Aorta (tissue), 5 donors: ENCODE measurements at regions not wholly inside any gene's neighbourhood (a gene's known extent, or its start where the extent isn't known, plus 50 kb on each side); places are given as distances from the start of the nearest gene placed in this dataset.
A peak's percentile ranks its signal among the peaks of the same experiment; 100 is the strongest.

Experiments used
- ATAC-seq: fragments of 200-7000 bp; cut with Tn5 transposase; one replicate; pipeline ENCODE4 v1.9.1; 2022; ENCODE audit warnings: moderate library complexity; ENCODE audit not compliant: low FRiP score
- DNase-seq, 2 donors: peaks; one replicate each; pipeline ENCODE4 v3.0.0-alpha.2; 2020
- H3K27ac ChIP-seq, 2 donors: one replicate each; pipeline ENCODE4 v1.5.1; 2013; ENCODE audit warnings: low read length in 2 of 2, mild to moderate bottlenecking in 2 of 2, moderate library complexity in 2 of 2, control low read depth in 1 of 2, inconsistent platforms in 1 of 2, low read depth in 1 of 2
- H3K27me3 ChIP-seq, 2 donors: one replicate each; pipeline ENCODE4 v1.6.1; 2013; ENCODE audit warnings: control low read depth in 1 of 2, low read length in 1 of 2, mild to moderate bottlenecking in 1 of 2, moderate library complexity in 1 of 2; ENCODE audit not compliant: insufficient read depth in 2 of 2, control insufficient read depth in 1 of 2
- H3K36me3 ChIP-seq, 2 donors: one replicate each; pipeline ENCODE4 v1.6.1; 2013; ENCODE audit warnings: control low read depth in 1 of 2, low read length in 1 of 2, mild to moderate bottlenecking in 1 of 2; ENCODE audit not compliant: insufficient read depth in 2 of 2, control insufficient read depth in 1 of 2
- H3K4me1 ChIP-seq, 2 donors: one replicate each; pipeline ENCODE4 v1.6.1; 2013; ENCODE audit warnings: low read length in 2 of 2, control low read depth in 1 of 2, mild to moderate bottlenecking in 1 of 2, moderate library complexity in 1 of 2; ENCODE audit not compliant: insufficient read depth in 2 of 2, control insufficient read depth in 1 of 2
- H3K4me3 ChIP-seq, 2 donors: one replicate each; pipeline ENCODE4 v1.5.1; 2013; ENCODE audit warnings: low read length in 2 of 2, control low read depth in 1 of 2, mild to moderate bottlenecking in 1 of 2
- H3K9me3 ChIP-seq: one replicate; pipeline ENCODE4 v1.6.1; 2013; ENCODE audit warnings: mild to moderate bottlenecking, low read length; ENCODE audit not compliant: control insufficient read depth
- WGBS, 2 donors: extraction: QIAGEN DNeasy Blood & Tissue Kit; methylation state at CpG; one replicate each; pipeline ENCODE4 v1.1.7; 2013; 5-methylcytosine and 5-hydroxymethylcytosine counted together
- intact Hi-C, 2 donors: fragments of 100-400 bp; cut with DNase I; formaldehyde crosslinking; loops; one replicate each; pipeline versions ENCODE4 v1.14.2 to v1.15.0; 2022
- donor health status: healthy with polysubstance abuse.
- donor health status: Bipolar disorder and iron deficiency.
- donor health status: DM: no; HTN: no; CAD: no.
- donor health status: DM: no; HTN: no; CAD: no.
- donor health status: DM: yes; HTN: yes; CAD: no.

DNA sequence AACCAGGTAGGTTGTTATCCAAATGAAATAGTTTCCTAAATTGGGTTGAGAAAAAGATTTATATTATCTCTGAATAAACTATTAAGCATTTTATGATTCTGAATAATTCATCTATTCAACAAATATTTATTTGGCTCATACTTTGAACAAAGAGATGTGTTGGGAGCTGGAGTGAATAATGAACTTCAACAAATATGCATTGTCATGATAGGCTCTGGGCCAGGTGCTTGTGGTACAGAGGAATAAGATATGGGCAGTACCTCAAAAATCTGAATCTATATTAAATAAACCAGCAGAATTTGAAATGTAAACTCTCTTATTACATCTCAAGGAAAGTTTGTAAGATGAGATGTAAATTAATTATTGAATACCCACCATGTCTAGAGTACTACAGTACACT lies 75.7 kb upstream of the DCLK2 start:
- DNase-seq, result no peak
- Histone ChIP-seq H3K9me3 (no peaks in the 10 kb centered on the region), H3K36me3 (no peaks in the 10 kb centered on the region), H3K4me1 (peaks cover 0 to 2% of the 10 kb centered on the region in 2 donors), H3K4me3 (no peak overlapping the region), H3K27me3 (no peaks in the 10 kb centered on the region), H3K27ac (no peak overlapping the region)
- no peak for ATAC-seq
- intact Hi-C loops, result loop anchor here in 1 of 2 donors (5.0 kb wide), 2 partner anchors 240 to 865 kb away; no protein-coding TSS in a partner anchor

- ATAC-seq (no peak), DNase-seq (no peak)
- no peaks in the 10 kb centered on the region for H3K27me3 ChIP-seq
- intact Hi-C loops, result loop anchor here (2.0 to 5.0 kb wide), 3 partner anchors 206 to 863 kb away; no protein-coding TSS in a partner anchor
- 0 to 1% methylated on average over 1 of the region's 1 CpG for WGBS, 2 donors
- H3K4me1 ChIP-seq, result peaks cover 0 to 3% of the 10 kb centered on the region in 2 donors
- H3K36me3 ChIP-seq, result no peaks in the 10 kb centered on the region
- no peak overlapping the region for H3K4me3 ChIP-seq
- H3K27ac ChIP-seq, result peak overlapping the region in 1 of 2 donors; percentile 76
- no peaks in the 10 kb centered on the region for H3K9me3 ChIP-seq
These were observed 73.8 kb upstream of the DCLK2 start for GRCh38 chr4:150004481-150004880.

DNA sequence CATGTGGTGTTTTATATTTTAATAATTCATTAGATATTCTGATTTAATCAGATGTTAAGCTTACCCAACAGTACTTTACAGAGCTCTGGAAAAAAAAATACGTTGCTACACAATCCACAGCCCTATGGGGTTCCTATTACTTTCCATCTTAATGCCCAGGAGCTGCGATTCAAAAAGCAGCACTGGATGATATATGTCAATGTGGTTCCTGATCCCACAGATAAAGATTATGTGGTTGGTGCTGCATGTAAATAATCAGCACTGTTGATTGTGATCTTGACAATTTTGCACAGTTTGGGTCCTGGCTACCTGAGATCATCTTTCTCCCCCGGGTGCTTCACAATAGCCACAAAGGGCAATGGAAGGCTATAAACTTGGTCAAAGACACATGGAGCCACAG lies 72.7 kb upstream of the DCLK2 start:
- 81 to 89% methylated on average over 3 of the region's 3 CpGs for WGBS, 2 donors

GRCh38 chr4:150006197-150006596 lies 72.0 kb upstream of the DCLK2 start:
- intact Hi-C loops, result loop anchor here in 1 of 2 donors (5.0 kb wide), 1 partner anchor 231 kb away; no protein-coding TSS in a partner anchor
- ATAC-seq (no peak), DNase-seq (no peak)
- Histone ChIP-seq H3K36me3 (no peaks in the 10 kb centered on the region), H3K4me1 (peaks cover 0 to 5% of the 10 kb centered on the region in 2 donors), H3K9me3 (no peaks in the 10 kb centered on the region), H3K27me3 (no peaks in the 10 kb centered on the region), H3K4me3 (no peak overlapping the region), H3K27ac (no peak overlapping the region)
- WGBS, 2 donors, result 5 to 6% methylated on average over 2 of the region's 2 CpGs

More for the DNA sequence above, 72.7 kb upstream of the DCLK2 start:
- H3K4me3 ChIP-seq, result no peak overlapping the region
- no peaks in the 10 kb centered on the region for H3K9me3 ChIP-seq
- ATAC-seq, result no peak
- DNase-seq, result no peak
- H3K27me3 ChIP-seq, result no peaks in the 10 kb centered on the region
- H3K4me1 ChIP-seq, result peaks cover 0 to 3% of the 10 kb centered on the region in 2 donors
- H3K27ac ChIP-seq, result no peak overlapping the region
- H3K36me3 ChIP-seq, result no peaks in the 10 kb centered on the region
- intact Hi-C loops, result loop anchor here in 1 of 2 donors (2.0 to 5.0 kb wide), 2 partner anchors 205 to 232 kb away; no protein-coding TSS in a partner anchor

DNA sequence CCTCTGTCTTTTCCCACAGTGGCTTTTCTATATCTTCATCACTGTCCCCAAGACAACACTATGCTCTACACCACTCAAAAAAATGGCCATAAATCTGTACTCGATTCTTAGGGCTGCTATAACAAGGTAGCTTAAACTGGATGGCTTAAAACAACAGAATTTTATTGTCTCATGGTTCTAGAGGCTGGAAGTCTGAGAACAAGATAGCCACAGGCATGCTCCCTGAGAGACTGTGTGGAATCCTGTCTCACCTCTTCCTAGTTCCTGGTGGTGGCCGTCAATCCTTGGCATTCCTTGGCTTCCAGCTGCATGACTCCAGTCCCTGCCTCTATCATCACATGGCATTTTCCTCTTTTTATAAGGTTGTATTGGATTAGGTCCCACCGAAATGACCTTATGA lies 70.7 kb upstream of the DCLK2 start:
- H3K4me1 ChIP-seq, result peaks cover 0 to 5% of the 10 kb centered on the region in 2 donors
- H3K27ac ChIP-seq, result peak overlapping the region; percentile 57 to 65
- DNase-seq (no peak), ATAC-seq (no peak)
- WGBS, 2 donors, result 67 to 70% methylated on average over 3 of the region's 3 CpGs
- no peaks in the 10 kb centered on the region for H3K36me3 ChIP-seq
- H3K27me3 ChIP-seq, result no peaks in the 10 kb centered on the region
- no peaks in the 10 kb centered on the region for H3K9me3 ChIP-seq
- intact Hi-C loops, result loop anchor here in 1 of 2 donors (5.0 kb wide), 1 partner anchor 230 kb away; no protein-coding TSS in a partner anchor
- H3K4me3 ChIP-seq, result no peak overlapping the region

DNA sequence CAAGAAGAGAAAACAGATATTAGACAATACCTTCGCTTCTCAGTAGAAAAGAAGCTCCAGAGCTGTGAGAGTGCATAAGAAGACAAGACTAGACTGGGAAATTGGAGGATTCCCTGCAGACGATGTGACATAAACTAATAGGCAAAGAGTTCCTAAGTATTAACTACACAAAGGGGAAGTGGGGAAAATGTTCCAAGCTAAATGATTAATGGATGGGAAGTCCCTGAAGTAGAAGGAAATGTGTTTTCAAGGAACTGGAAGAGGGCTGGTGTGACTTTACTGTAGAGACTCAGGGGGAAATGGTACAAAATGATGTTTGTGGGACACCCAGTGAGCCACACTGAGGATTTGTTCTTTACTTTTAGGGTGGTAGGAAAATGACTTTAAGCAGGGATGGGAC lies 69.7 kb upstream of the DCLK2 start:
- Histone ChIP-seq H3K9me3 (no peaks in the 10 kb centered on the region), H3K27me3 (no peaks in the 10 kb centered on the region), H3K4me3 (no peak overlapping the region), H3K4me1 (peaks cover 0 to 5% of the 10 kb centered on the region in 2 donors), H3K36me3 (no peaks in the 10 kb centered on the region), H3K27ac (no peak overlapping the region)
- ATAC-seq (no peak), DNase-seq (no peak)
- WGBS, 2 donors, result 91 to 95% methylated on average over 2 of the region's 2 CpGs
- intact Hi-C loops, result loop anchor here in 1 of 2 donors (5.0 kb wide), 1 partner anchor 229 kb away; no protein-coding TSS in a partner anchor

DNA sequence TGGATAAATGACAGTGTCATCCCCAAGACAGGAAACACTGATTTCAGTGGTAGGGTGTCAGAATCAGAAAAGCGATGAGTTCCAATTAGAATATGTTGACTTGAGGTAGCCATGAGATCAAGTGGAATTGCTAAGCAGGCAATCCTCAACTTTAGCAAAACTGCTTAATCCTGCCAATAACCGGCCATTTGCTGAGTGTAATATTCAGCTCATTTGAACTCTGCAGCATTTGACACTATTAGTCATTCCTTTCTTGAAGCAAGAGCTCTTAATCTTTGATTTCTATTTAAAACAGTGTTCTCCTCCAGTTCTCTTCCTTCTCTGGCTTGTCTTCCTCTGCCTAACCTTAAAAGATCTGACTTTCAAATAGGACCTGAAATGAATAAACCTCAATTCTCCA lies 68.7 kb upstream of the DCLK2 start:
- Histone ChIP-seq H3K27me3 (no peaks in the 10 kb centered on the region), H3K4me1 (peaks cover 0 to 5% of the 10 kb centered on the region in 2 donors), H3K36me3 (no peaks in the 10 kb centered on the region), H3K9me3 (no peaks in the 10 kb centered on the region), H3K27ac (no peak overlapping the region), H3K4me3 (no peak overlapping the region)
- no peak for ATAC-seq
- no peak for DNase-seq
- WGBS, 2 donors, result 65 to 75% methylated on average over 2 of the region's 2 CpGs
- intact Hi-C loops, result loop anchor here in 1 of 2 donors (5.0 kb wide), 1 partner anchor 228 kb away; no protein-coding TSS in a partner anchor

DNA sequence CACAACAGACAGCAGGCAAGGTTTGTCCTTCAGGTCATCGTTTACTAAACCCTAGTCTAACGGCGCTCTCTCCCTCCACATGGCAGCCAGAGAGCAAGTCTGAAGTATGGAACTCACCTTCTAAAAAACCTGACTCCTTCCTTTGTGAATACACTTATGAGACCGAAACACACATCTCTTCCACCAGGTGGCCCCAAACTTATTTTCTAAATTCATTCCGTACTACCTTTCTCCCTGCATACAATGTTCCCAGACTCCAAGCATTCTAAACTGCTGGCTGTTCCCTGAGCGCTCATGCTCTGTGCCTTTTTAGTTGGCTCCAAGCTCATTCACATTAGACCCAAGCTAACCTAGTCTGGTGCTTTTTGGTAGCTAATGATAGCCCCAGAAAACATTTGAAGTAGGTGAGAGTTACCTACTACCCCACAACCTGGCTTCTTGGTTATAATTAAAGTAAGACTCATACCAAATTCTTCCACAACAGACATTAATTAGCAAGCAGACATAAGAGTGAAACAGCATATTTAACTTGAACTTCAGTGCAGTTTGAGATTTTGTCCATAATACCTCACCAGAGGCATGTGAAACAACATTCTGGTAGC lies 67.6 kb upstream of the DCLK2 start:
- intact Hi-C loops, result loop anchor here (5.0 kb wide), 1 partner anchor 67 kb away; the partner anchor contains the start of gene DCLK2 (in 2 of the 2)
- WGBS, 2 donors, result 19 to 22% methylated on average over 6 of the region's 6 CpGs
- DNase-seq (no peak), ATAC-seq (peak; percentile 77)
- Histone ChIP-seq H3K27me3 (no peaks in the 10 kb centered on the region), H3K9me3 (no peaks in the 10 kb centered on the region), H3K4me3 (no peak overlapping the region), H3K36me3 (no peaks in the 10 kb centered on the region), H3K4me1 (peaks cover 0 to 5% of the 10 kb centered on the region in 2 donors), H3K27ac (no peak overlapping the region)

DNA sequence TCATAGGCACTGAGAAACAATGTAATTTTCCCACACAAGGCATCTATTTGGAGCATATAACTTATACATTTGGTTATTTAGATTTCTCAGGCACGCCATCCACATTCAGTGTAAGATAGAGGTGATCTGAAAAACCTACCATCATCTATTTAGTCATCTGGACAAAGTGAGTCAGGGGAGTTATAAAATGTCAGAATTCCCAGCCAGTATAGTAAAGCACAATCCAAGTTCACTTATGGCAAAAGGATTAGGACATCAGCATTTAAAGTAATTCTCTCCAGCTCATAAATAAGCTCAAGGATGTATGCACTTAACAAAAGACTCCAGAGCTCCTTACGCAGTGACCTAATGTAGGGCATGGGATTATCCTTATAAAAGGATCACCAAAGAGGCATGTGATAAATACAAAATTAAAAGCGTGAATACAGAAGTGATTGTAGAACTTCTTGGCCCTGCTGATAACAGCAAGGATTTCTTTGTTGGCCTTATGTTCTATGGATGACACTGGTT lies 65.3 kb upstream of the DCLK2 start:
- no peak for DNase-seq
- Histone ChIP-seq H3K27ac (no peak overlapping the region), H3K27me3 (no peaks in the 10 kb centered on the region), H3K4me1 (peaks cover 0 to 1% of the 10 kb centered on the region in 2 donors), H3K36me3 (no peaks in the 10 kb centered on the region), H3K9me3 (no peaks in the 10 kb centered on the region), H3K4me3 (no peak overlapping the region)
- intact Hi-C loops, result loop anchor here (2.0 to 5.0 kb wide), 2 partner anchors 64 to 194 kb away; partner anchors contain the start of gene DCLK2 (in 2 of the 2)
- WGBS, 2 donors, result 97 to 98% methylated on average over 3 of the region's 3 CpGs
- no peak for ATAC-seq
